ENCODE measurements at regions not wholly inside any gene's neighbourhood (a gene's known extent, or its start where the extent isn't known, plus 50 kb on each side); places are given as distances from the start of the nearest gene placed in this dataset.

DNA sequence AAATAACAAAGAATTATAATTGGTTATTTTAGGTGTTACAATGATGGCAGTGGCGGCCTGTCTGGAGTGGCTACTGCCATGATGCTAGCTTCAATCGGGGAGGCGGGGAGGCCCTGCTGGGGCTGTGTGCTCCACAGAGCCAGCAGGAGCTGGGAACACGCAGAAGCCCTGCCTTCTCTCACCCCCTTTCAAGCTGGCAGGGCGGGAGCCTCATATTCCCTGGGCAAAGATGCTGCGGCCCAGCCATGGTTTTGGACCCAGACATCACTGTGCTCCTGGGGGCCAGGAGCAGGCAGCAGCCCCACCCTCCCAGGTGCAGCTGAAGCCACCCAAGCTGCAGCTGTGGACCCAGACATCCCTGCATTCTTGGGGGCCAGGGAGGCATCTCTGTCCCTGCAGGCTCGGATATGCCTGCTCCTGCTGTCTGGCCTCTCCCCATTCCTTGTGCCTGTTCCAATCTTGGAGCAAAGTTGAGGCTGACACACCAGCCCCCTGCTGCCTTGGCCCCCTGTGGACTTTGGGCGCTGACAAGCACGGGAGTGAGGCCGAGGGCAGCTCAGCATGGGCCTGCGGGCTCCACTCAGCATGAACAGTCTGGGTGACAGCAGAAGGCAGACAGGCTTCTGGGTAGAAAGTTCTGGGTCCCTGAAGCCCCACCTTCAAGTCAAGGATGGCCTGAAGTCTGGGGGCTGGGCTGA, 263.1 kb upstream of the HTR2A start:
- Histone ChIP-seq H3K27ac (replicated peaks in 1 of 4) (no peak overlapping the region), H3K4me1 (no peaks in the 10 kb centered on the region), H3K36me3 (no peaks in the 10 kb centered on the region), H3K4me3 (no peak overlapping the region), H3K9me3 (no peaks in the 10 kb centered on the region), H3K27me3 (no peaks in the 10 kb centered on the region)
- intact Hi-C loops (cut with DNase I): no loop called here
- TF ChIP-seq POLR2A (IDR thresholded peaks at IDR 0.05; ENCODE audit: low read depth) (no peak), EP300 (IDR thresholded peaks at IDR 0.05) (no peak), POLR2AphosphoS5 (IDR thresholded peaks at IDR 0.05) (no peak)
- TF ChIP-seq, protein P1, sequence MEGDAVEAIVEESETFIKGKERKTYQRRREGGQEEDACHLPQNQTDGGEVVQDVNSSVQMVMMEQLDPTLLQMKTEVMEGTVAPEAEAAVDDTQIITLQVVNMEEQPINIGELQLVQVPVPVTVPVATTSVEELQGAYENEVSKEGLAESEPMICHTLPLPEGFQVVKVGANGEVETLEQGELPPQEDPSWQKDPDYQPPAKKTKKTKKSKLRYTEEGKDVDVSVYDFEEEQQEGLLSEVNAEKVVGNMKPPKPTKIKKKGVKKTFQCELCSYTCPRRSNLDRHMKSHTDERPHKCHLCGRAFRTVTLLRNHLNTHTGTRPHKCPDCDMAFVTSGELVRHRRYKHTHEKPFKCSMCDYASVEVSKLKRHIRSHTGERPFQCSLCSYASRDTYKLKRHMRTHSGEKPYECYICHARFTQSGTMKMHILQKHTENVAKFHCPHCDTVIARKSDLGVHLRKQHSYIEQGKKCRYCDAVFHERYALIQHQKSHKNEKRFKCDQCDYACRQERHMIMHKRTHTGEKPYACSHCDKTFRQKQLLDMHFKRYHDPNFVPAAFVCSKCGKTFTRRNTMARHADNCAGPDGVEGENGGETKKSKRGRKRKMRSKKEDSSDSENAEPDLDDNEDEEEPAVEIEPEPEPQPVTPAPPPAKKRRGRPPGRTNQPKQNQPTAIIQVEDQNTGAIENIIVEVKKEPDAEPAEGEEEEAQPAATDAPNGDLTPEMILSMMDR (IDR thresholded peaks at IDR 0.05): no peak
- no peak for DNase-seq (ENCODE audit: extremely low spot score)
- over 99% methylated on average over 9 of the region's 11 CpGs for WGBS

DNA sequence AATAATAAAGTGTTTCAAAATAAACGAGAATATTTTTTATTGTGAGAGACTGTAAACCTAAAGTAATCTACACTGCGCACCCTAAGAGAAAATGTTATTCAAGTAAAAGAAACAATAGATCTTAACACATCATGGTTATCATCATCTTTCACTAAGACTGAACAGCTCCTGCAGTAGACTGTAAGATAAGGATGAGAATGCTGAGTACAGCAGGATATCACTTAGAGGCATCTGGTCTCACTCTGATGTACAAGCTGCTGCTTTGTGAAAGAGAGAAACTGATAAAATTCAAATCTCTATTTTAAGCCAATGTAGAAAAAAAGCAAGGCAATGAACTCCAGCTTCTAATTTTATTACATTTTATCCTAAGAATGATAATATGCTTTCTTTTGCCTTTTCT, 261.7 kb upstream of the HTR2A start:
- Histone ChIP-seq H3K4me3 (no peak overlapping the region), H3K27ac (replicated peaks in 1 of 4) (no peak overlapping the region), H3K9me3 (no peaks in the 10 kb centered on the region), H3K27me3 (no peaks in the 10 kb centered on the region), H3K36me3 (no peaks in the 10 kb centered on the region), H3K4me1 (no peaks in the 10 kb centered on the region)
- 65% methylated on average over 2 of the region's 2 CpGs for WGBS
- no peak for DNase-seq (ENCODE audit: extremely low spot score)
- TF ChIP-seq POLR2AphosphoS5 (IDR thresholded peaks at IDR 0.05): no peak
- TF ChIP-seq POLR2A (IDR thresholded peaks at IDR 0.05; ENCODE audit: low read depth): no peak
- no peak for TF ChIP-seq EP300 (IDR thresholded peaks at IDR 0.05)
- TF ChIP-seq, protein P1 (IDR thresholded peaks at IDR 0.05): no peak
- intact Hi-C loops (cut with DNase I): no loop called here

DNA sequence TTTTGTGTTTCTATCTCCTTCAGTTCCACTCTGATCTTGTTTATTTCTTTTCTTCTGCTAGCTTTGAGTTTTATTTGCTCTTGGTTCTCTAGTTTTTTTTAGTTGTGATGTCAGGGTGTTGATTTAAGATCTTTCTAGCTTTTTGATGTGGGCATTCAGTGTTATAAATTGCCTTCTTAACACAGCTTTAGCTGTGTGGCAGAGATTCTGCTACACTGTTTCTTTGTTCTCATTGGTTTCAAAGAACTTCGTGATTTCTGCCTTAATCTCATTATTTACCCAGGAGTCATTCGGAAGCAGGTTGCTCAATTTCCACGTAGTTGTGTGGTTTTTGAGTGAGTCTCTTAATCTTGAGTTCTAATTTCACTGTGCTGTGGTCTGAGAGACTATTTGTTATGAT, 251.7 kb upstream of the HTR2A start:
- intact Hi-C loops (cut with DNase I): no loop called here

DNA sequence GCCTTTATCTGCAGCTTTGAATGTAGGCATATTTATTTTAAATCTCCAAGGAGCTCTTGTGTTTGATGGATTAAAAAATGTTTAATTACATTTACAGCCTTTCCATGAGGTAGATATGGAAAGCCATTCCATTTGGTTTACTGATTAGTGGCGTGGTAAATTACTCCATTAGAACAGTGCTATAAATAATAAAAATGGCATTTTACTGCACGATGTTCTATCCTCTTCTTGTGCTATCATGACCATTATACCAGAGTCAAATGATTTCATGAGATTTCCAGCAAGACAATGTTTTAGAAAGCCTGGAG, 250.9 kb upstream of the HTR2A start:
- H3K4me1 ChIP-seq: no peaks in the 10 kb centered on the region
- no peak overlapping the region for H3K4me3 ChIP-seq
- 84% methylated on average over 2 of the region's 2 CpGs for WGBS
- intact Hi-C loops (cut with DNase I): no loop called here
- no peaks in the 10 kb centered on the region for H3K36me3 ChIP-seq
- TF ChIP-seq POLR2AphosphoS5 (IDR thresholded peaks at IDR 0.05): no peak
- TF ChIP-seq, protein P1 (IDR thresholded peaks at IDR 0.05): no peak
- no peak for TF ChIP-seq POLR2A (IDR thresholded peaks at IDR 0.05; ENCODE audit: low read depth)
- no peak for TF ChIP-seq EP300 (IDR thresholded peaks at IDR 0.05)
- H3K9me3 ChIP-seq: no peaks in the 10 kb centered on the region
- no peak overlapping the region for H3K27ac ChIP-seq (replicated peaks in 1 of 4)
- no peak for DNase-seq (ENCODE audit: extremely low spot score)
- H3K27me3 ChIP-seq: no peaks in the 10 kb centered on the region

More for the DNA sequence above, 251.7 kb upstream of the HTR2A start:
- no peak for DNase-seq (ENCODE audit: extremely low spot score)
- Histone ChIP-seq H3K27me3 (no peaks in the 10 kb centered on the region), H3K9me3 (no peaks in the 10 kb centered on the region), H3K4me1 (no peaks in the 10 kb centered on the region), H3K4me3 (no peak overlapping the region), H3K27ac (replicated peaks in 1 of 4) (no peak overlapping the region), H3K36me3 (no peaks in the 10 kb centered on the region)
- 73% methylated on average over 3 of the region's 3 CpGs for WGBS
- no peak for TF ChIP-seq POLR2AphosphoS5 (IDR thresholded peaks at IDR 0.05)
- no peak for TF ChIP-seq POLR2A (IDR thresholded peaks at IDR 0.05; ENCODE audit: low read depth)
- TF ChIP-seq, protein P1 (IDR thresholded peaks at IDR 0.05): no peak
- no peak for TF ChIP-seq EP300 (IDR thresholded peaks at IDR 0.05)

Measured in esophagus muscularis mucosa (tissue), 4 donors.